ENCODE measurements at regions not wholly inside any gene's neighbourhood (a gene's known extent, or its start where the extent isn't known, plus 50 kb on each side); places are given as distances from the start of the nearest gene placed in this dataset.

GRCh38 chr1:101290922-101291561 lies 54.2 kb downstream of the S1PR1 start:
- DNase-seq, result no peak
- ATAC-seq, result peak; percentile 62 to 66

GRCh38 chr1:101291562-101292380 lies 55.0 kb downstream of the S1PR1 start:
- H3K27me3 Mint-ChIP-seq (ENCODE audit: low read depth), result no peaks in the 10 kb centered on the region
- DNase-seq (no peak), ATAC-seq (peak; percentile 31 to 38)
- H3K36me3 Mint-ChIP-seq (ENCODE audit: insufficient read depth), result no peaks in the 10 kb centered on the region
- H3K4me1 Mint-ChIP-seq (ENCODE audit: low read depth), result peaks cover 75% of the 10 kb centered on the region
- H3K4me3 Mint-ChIP-seq, result peak overlapping the region; percentile 65
- no peaks in the 10 kb centered on the region for H3K9me3 Mint-ChIP-seq

More at GRCh38 chr1:101290922-101291561, 54.2 kb downstream of the S1PR1 start:
- H3K4me3 Mint-ChIP-seq, result peak overlapping the region; percentile 65
- peaks cover 79% of the 10 kb centered on the region for H3K4me1 Mint-ChIP-seq (ENCODE audit: low read depth)
- no peaks in the 10 kb centered on the region for H3K36me3 Mint-ChIP-seq (ENCODE audit: insufficient read depth)
- no peaks in the 10 kb centered on the region for H3K27me3 Mint-ChIP-seq (ENCODE audit: low read depth)
- no peaks in the 10 kb centered on the region for H3K9me3 Mint-ChIP-seq

- peaks cover 79% of the 10 kb centered on the region for H3K4me1 Mint-ChIP-seq (ENCODE audit: low read depth)
Measured at GRCh38 chr1:101293461-101294051, 56.7 kb downstream of the S1PR1 start.

GRCh38 chr1:101295209-101295608 lies 58.4 kb downstream of the S1PR1 start:
- no peak overlapping the region for H3K4me3 Mint-ChIP-seq

More at GRCh38 chr1:101293461-101294051, 56.7 kb downstream of the S1PR1 start:
- Mint-ChIP-seq H3K4me3 (no peak overlapping the region), H3K27me3 (ENCODE audit: low read depth) (no peaks in the 10 kb centered on the region), H3K9me3 (no peaks in the 10 kb centered on the region), H3K36me3 (ENCODE audit: insufficient read depth) (no peaks in the 10 kb centered on the region)
- DNase-seq (peak; percentile 37), ATAC-seq (peak; percentile 62 to 71)

GRCh38 chr1:101298663-101299062 lies 61.8 kb downstream of the S1PR1 start:
- peaks cover 4% of the 10 kb centered on the region for H3K36me3 Mint-ChIP-seq (ENCODE audit: insufficient read depth)
- H3K9me3 Mint-ChIP-seq, result no peaks in the 10 kb centered on the region
- no peaks in the 10 kb centered on the region for H3K27me3 Mint-ChIP-seq (ENCODE audit: low read depth)
- H3K4me1 Mint-ChIP-seq (ENCODE audit: low read depth), result peaks cover 43% of the 10 kb centered on the region
- peak; percentile 21 to 38 for ATAC-seq
- H3K4me3 Mint-ChIP-seq, result no peak overlapping the region
- DNase-seq, result no peak

More at GRCh38 chr1:101295209-101295608, 58.4 kb downstream of the S1PR1 start:
- no peak for DNase-seq
- Mint-ChIP-seq H3K4me1 (ENCODE audit: low read depth) (peaks cover 75% of the 10 kb centered on the region), H3K36me3 (ENCODE audit: insufficient read depth) (no peaks in the 10 kb centered on the region), H3K27me3 (ENCODE audit: low read depth) (no peaks in the 10 kb centered on the region), H3K9me3 (no peaks in the 10 kb centered on the region)
- ATAC-seq, result no peak

GRCh38 chr1:101299141-101299540 lies 62.3 kb downstream of the S1PR1 start:
- Mint-ChIP-seq H3K9me3 (no peaks in the 10 kb centered on the region), H3K36me3 (ENCODE audit: insufficient read depth) (peaks cover 4% of the 10 kb centered on the region), H3K4me1 (ENCODE audit: low read depth) (peaks cover 39% of the 10 kb centered on the region), H3K27me3 (ENCODE audit: low read depth) (no peaks in the 10 kb centered on the region), H3K4me3 (no peak overlapping the region)
- DNase-seq, result no peak
- ATAC-seq, result no peak

GRCh38 chr1:101299710-101300109 lies 62.9 kb downstream of the S1PR1 start:
- no peaks in the 10 kb centered on the region for H3K9me3 Mint-ChIP-seq
- DNase-seq (no peak), ATAC-seq (no peak)
- H3K4me1 Mint-ChIP-seq (ENCODE audit: low read depth), result peaks cover 38% of the 10 kb centered on the region
- H3K36me3 Mint-ChIP-seq (ENCODE audit: insufficient read depth), result peaks cover 4% of the 10 kb centered on the region
- H3K4me3 Mint-ChIP-seq, result no peak overlapping the region
- H3K27me3 Mint-ChIP-seq (ENCODE audit: low read depth), result no peaks in the 10 kb centered on the region

GRCh38 chr1:101300916-101301315 lies 64.1 kb downstream of the S1PR1 start:
- no peak for ATAC-seq
- Mint-ChIP-seq H3K4me1 (ENCODE audit: low read depth) (peaks cover 26% of the 10 kb centered on the region), H3K9me3 (no peaks in the 10 kb centered on the region), H3K4me3 (no peak overlapping the region), H3K27me3 (ENCODE audit: low read depth) (no peaks in the 10 kb centered on the region), H3K36me3 (ENCODE audit: insufficient read depth) (peaks cover 4% of the 10 kb centered on the region)
- no peak for DNase-seq

GRCh38 chr1:101301446-101302057 lies 64.7 kb downstream of the S1PR1 start:
- DNase-seq (no peak), ATAC-seq (no peak)
- Mint-ChIP-seq H3K36me3 (ENCODE audit: insufficient read depth) (peaks cover 4% of the 10 kb centered on the region), H3K4me1 (ENCODE audit: low read depth) (peaks cover 22% of the 10 kb centered on the region), H3K4me3 (no peak overlapping the region), H3K27me3 (ENCODE audit: low read depth) (no peaks in the 10 kb centered on the region), H3K9me3 (no peaks in the 10 kb centered on the region)

- no peaks in the 10 kb centered on the region for H3K9me3 Mint-ChIP-seq
- DNase-seq, result no peak
- no peak for ATAC-seq
- H3K27me3 Mint-ChIP-seq (ENCODE audit: low read depth), result no peaks in the 10 kb centered on the region
- H3K4me3 Mint-ChIP-seq, result no peak overlapping the region
- H3K36me3 Mint-ChIP-seq (ENCODE audit: insufficient read depth), result peaks cover 4% of the 10 kb centered on the region
- H3K4me1 Mint-ChIP-seq (ENCODE audit: low read depth), result peaks cover 22% of the 10 kb centered on the region
Measured at GRCh38 chr1:101302831-101303511, 66.2 kb downstream of the S1PR1 start.

GRCh38 chr1:101307985-101308689 lies 71.3 kb downstream of the S1PR1 start:
- Mint-ChIP-seq H3K9me3 (no peaks in the 10 kb centered on the region), H3K36me3 (ENCODE audit: insufficient read depth) (no peaks in the 10 kb centered on the region), H3K4me3 (peak overlapping the region; percentile 4), H3K4me1 (ENCODE audit: low read depth) (peaks cover 60% of the 10 kb centered on the region), H3K27me3 (ENCODE audit: low read depth) (no peaks in the 10 kb centered on the region)
- DNase-seq (no peak), ATAC-seq (no peak)

- peak overlapping the region; percentile 82 for H3K4me3 Mint-ChIP-seq
- H3K36me3 Mint-ChIP-seq (ENCODE audit: insufficient read depth), result no peaks in the 10 kb centered on the region
- ATAC-seq, result peak; percentile 5 to 11
- H3K9me3 Mint-ChIP-seq, result no peaks in the 10 kb centered on the region
- H3K4me1 Mint-ChIP-seq (ENCODE audit: low read depth), result peaks cover 66% of the 10 kb centered on the region
- DNase-seq, result no peak
- no peaks in the 10 kb centered on the region for H3K27me3 Mint-ChIP-seq (ENCODE audit: low read depth)
Measured at GRCh38 chr1:101308935-101309333, 72.1 kb downstream of the S1PR1 start.
